ENCODE measurements at regions not wholly inside any gene's neighbourhood (a gene's known extent, or its start where the extent isn't known, plus 50 kb on each side); places are given as distances from the start of the nearest gene placed in this dataset.

DNA sequence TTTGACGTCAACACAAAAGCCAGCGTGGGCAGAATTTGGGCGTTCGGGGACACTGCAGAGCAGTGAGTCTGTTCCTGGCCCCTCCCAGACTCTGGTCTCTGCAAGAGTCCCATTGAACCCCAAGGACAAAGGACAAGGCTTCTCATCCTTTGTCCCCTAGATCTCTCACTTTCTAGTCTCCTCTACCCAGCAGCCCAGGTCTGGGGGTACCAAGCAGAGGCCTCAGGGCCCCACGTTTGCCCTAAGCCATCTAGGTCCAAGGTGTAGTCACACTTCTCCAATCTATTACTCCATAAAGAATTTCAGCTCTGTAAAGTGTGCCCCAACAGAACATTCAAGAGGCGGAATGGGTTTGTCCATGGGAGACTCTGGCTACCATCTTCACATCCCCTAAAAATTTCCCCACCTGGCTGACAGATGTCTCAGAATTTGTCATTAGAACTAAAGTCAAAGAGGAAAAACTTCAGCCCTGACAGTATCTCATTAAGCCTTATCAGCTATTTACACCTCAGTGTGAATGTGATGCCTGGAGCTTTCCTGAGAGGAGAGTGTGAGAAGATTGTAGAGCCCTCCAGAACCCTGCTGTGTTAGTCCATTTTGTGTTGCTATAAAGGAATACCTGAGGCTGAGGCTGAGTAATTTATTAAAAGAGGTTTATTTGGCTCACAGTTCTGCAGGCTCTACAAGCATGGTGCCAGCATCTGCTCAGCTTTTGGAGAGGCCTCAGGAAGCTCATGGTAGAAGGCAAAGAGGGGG lies 81.4 kb upstream of the HABP2 start:
- H3K9me3 ChIP-seq (replicated peaks in 1 of 2; ENCODE audit: control insufficient read depth in 1 of 2, insufficient read depth in 1 of 2, low read length in 2 of 2): no peaks in the 10 kb centered on the region
- no peak overlapping the region for H3K9ac ChIP-seq (ENCODE audit: insufficient read depth, low read length, poor library complexity, severe bottlenecking)
- H3K27ac Mint-ChIP-seq: no peak overlapping the region
- H3K27me3 ChIP-seq (ENCODE audit: control insufficient read depth in 2 of 2, insufficient read depth in 2 of 2, low read length in 2 of 2): no peaks in the 10 kb centered on the region
- DNase-seq: no peak
- H2AFZ ChIP-seq (ENCODE audit: insufficient read depth, low read depth, low read length, poor library complexity, severe bottlenecking): no peak overlapping the region
- peaks cover 0 to 5% (median 0%) of the 10 kb centered on the region in 7 donors for H3K9me3 Mint-ChIP-seq
- H3K4me3 Mint-ChIP-seq: peak overlapping the region in 1 of 2 donors; percentile 18
- H3K27me3 Mint-ChIP-seq (ENCODE audit: low read depth in 3 of 3): peaks cover 2 to 4% (median 3%) of the 10 kb centered on the region in 3 donors
- H3K36me3 ChIP-seq (replicated peaks in 1 of 2; ENCODE audit: control insufficient read depth in 1 of 2, insufficient read depth in 2 of 2, low read length in 2 of 2): no peaks in the 10 kb centered on the region
- intact Hi-C loops (cut with micrococcal nuclease): no loop called here
- no peak overlapping the region for H3K4me3 ChIP-seq (replicated peaks in 1 of 3; ENCODE audit: low read depth in 2 of 3, low read length in 3 of 3)
- no peak overlapping the region for H3K4me2 ChIP-seq (replicated peaks; ENCODE audit: extremely low read depth, low read length, poor library complexity, severe bottlenecking)
- WGBS (ENCODE audit: insufficient coverage): 97% methylated on average over 6 of the region's 6 CpGs
- H3K36me3 Mint-ChIP-seq: no peaks in the 10 kb centered on the region
- no peak overlapping the region for H3K27ac ChIP-seq (ENCODE audit: low read depth in 1 of 2, low read length in 2 of 2)
- no peaks in the 10 kb centered on the region for H3K4me1 ChIP-seq (ENCODE audit: control insufficient read depth in 1 of 2, insufficient read depth in 2 of 2, low read length in 2 of 2)
- H3K4me1 Mint-ChIP-seq: no peaks in the 10 kb centered on the region
- no peaks in the 10 kb centered on the region for H4K20me1 ChIP-seq (ENCODE audit: insufficient read depth, low read length)
- no peak for TF ChIP-seq CTCF (IDR thresholded peaks at IDR 0.05)
- H3K79me2 ChIP-seq (ENCODE audit: insufficient read depth, low read length): no peaks in the 10 kb centered on the region

GRCh38 chr10:113473011-113473410 lies 79.8 kb upstream of the HABP2 start:
- Histone ChIP-seq H3K4me2 (replicated peaks; ENCODE audit: extremely low read depth, low read length, poor library complexity, severe bottlenecking) (no peak overlapping the region), H3K27ac (ENCODE audit: low read depth in 1 of 2, low read length in 2 of 2) (no peak overlapping the region), H2AFZ (ENCODE audit: insufficient read depth, low read depth, low read length, poor library complexity, severe bottlenecking) (no peak overlapping the region), H3K9ac (ENCODE audit: insufficient read depth, low read length, poor library complexity, severe bottlenecking) (no peak overlapping the region), H3K27me3 (ENCODE audit: control insufficient read depth in 2 of 2, insufficient read depth in 2 of 2, low read length in 2 of 2) (no peaks in the 10 kb centered on the region), H4K20me1 (ENCODE audit: insufficient read depth, low read length) (no peaks in the 10 kb centered on the region), H3K79me2 (ENCODE audit: insufficient read depth, low read length) (no peaks in the 10 kb centered on the region), H3K4me3 (replicated peaks in 1 of 3; ENCODE audit: low read depth in 2 of 3, low read length in 3 of 3) (no peak overlapping the region), H3K36me3 (replicated peaks in 1 of 2; ENCODE audit: control insufficient read depth in 1 of 2, insufficient read depth in 2 of 2, low read length in 2 of 2) (no peaks in the 10 kb centered on the region), H3K4me1 (ENCODE audit: control insufficient read depth in 1 of 2, insufficient read depth in 2 of 2, low read length in 2 of 2) (no peaks in the 10 kb centered on the region), H3K9me3 (replicated peaks in 1 of 2; ENCODE audit: control insufficient read depth in 1 of 2, insufficient read depth in 1 of 2, low read length in 2 of 2) (peaks cover 0 to 6% of the 10 kb centered on the region in 2 donors)
- Mint-ChIP-seq H3K4me3 (no peak overlapping the region), H3K27ac (no peak overlapping the region), H3K4me1 (no peaks in the 10 kb centered on the region), H3K9me3 (peaks cover 0 to 5% (median 0%) of the 10 kb centered on the region in 7 donors), H3K27me3 (ENCODE audit: low read depth in 3 of 3) (peaks cover 2 to 5% (median 4%) of the 10 kb centered on the region in 3 donors), H3K36me3 (no peaks in the 10 kb centered on the region)
- intact Hi-C loops (cut with micrococcal nuclease): no loop called here
- no CpG with 5 or more reads among the region's 1 CpG for WGBS (ENCODE audit: insufficient coverage)
- no peak for TF ChIP-seq CTCF (IDR thresholded peaks at IDR 0.05)
- no peak for DNase-seq

All from CD14-positive monocyte (primary cell).